Breast epithelium (tissue), 3 donors: ENCODE measurements at regions not wholly inside any gene's neighbourhood (a gene's known extent, or its start where the extent isn't known, plus 50 kb on each side); places are given as distances from the start of the nearest gene placed in this dataset.

Source experiments
- CTCF ChIP-seq, 3 donors: fragments of 450-650 bp; IDR thresholded peaks; one replicate each; pipeline ENCODE4 v1.5.1; 2016 to 2017; ENCODE audit warnings: antibody characterized with exemption in 3 of 3, mild to moderate bottlenecking in 3 of 3, moderate library complexity in 3 of 3
- POLR2AphosphoS5 ChIP-seq, 3 donors: sonication (generic); formaldehyde crosslinking; IDR thresholded peaks; one replicate each; pipeline ENCODE4 v1.6.1; 2017; ENCODE audit warnings: antibody characterized with exemption in 3 of 3

GRCh38 chr7:46912692-46913091, 669.2 kb downstream of the TNS3 start:
- TF ChIP-seq CTCF (IDR thresholded peaks at IDR 0.05): no peak
- TF ChIP-seq POLR2AphosphoS5 (IDR thresholded peaks at IDR 0.05): no peak
